Hepatocyte (in vitro differentiated cells): ENCODE measurements at regions not wholly inside any gene's neighbourhood (a gene's known extent, or its start where the extent isn't known, plus 50 kb on each side); places are given as distances from the start of the nearest gene placed in this dataset.
A peak's percentile ranks its signal among the peaks of the same experiment; 100 is the strongest.

ENCODE experiments used
- DNase-seq: peaks from one replicate; pipeline ENCODE4 v3.0.0-alpha.2; 2016; ENCODE audit warnings: low spot score
- H2AFZ ChIP-seq: fragments of 200-600 bp; sonication (generic); 2 replicates; pipeline ENCODE4 v1.6.0; 2016; ENCODE audit warnings: antibody characterized with exemption, mild to moderate bottlenecking
- H3K27ac ChIP-seq: fragments of 200-600 bp; sonication (generic); 2 replicates; pipeline ENCODE4 v1.5.1; 2016; ENCODE audit warnings: mild to moderate bottlenecking
- H3K27me3 ChIP-seq: fragments of 200-600 bp; sonication (generic); 2 replicates; pipeline ENCODE4 v1.6.1; 2016
- H3K36me3 ChIP-seq: fragments of 200-600 bp; sonication (generic); replicated peaks from 2 replicates; pipeline ENCODE4 v1.5.1; 2016; ENCODE audit warnings: low read depth; ENCODE audit not compliant: insufficient read depth
- H3K4me1 ChIP-seq: fragments of 200-600 bp; sonication (generic); 2 replicates; pipeline ENCODE4 v1.5.1; 2016; ENCODE audit warnings: mild to moderate bottlenecking, moderate library complexity; ENCODE audit not compliant: insufficient read depth
- H3K4me2 ChIP-seq: fragments of 200-600 bp; sonication (generic); 2 replicates; pipeline ENCODE4 v1.6.0; 2016
- H3K4me3 ChIP-seq: fragments of 200-600 bp; sonication (generic); 2 replicates; pipeline ENCODE4 v1.5.1; 2016; ENCODE audit warnings: mild to moderate bottlenecking
- H3K79me2 ChIP-seq: fragments of 200-600 bp; sonication (generic); 2 replicates; pipeline ENCODE4 v1.6.0; 2017; ENCODE audit warnings: mild to moderate bottlenecking
- H3K9me2 ChIP-seq: fragments of 200-600 bp; sonication (generic); replicated peaks from 2 replicates; pipeline ENCODE4 v1.6.0; 2017; ENCODE audit warnings: mild to moderate bottlenecking; ENCODE audit not compliant: insufficient read depth
- H3K9me3 ChIP-seq: fragments of 200-600 bp; sonication (generic); 2 replicates; pipeline ENCODE4 v1.5.1; 2016; ENCODE audit warnings: low read depth, mild to moderate bottlenecking
- H4K20me1 ChIP-seq: fragments of 200-600 bp; sonication (generic); 2 replicates; pipeline ENCODE4 v1.6.0; 2016; ENCODE audit warnings: mild to moderate bottlenecking; ENCODE audit not compliant: insufficient read depth, poor library complexity, severe bottlenecking
- EZH2 ChIP-seq: fragments of 200-600 bp; sonication (generic); IDR thresholded peaks from 2 replicates; pipeline ENCODE4 v1.6.1; 2016; ENCODE audit warnings: antibody characterized with exemption, mild to moderate bottlenecking, borderline replicate concordance
- EZH2phosphoT487 ChIP-seq: fragments of 200-600 bp; sonication (generic); IDR thresholded peaks from one replicate; pipeline ENCODE4 v1.6.1; 2018; ENCODE audit warnings: antibody characterized with exemption, mild to moderate bottlenecking, low read depth, moderate library complexity; ENCODE audit not compliant: unreplicated experiment, severe bottlenecking
- WGBS: methylation state at CpG from one replicate; pipeline ENCODE4 v1.1.6; 2016; ENCODE audit warnings: low lambda C conversion rate; ENCODE audit errors: missing lambda C conversion rate; 5-methylcytosine and 5-hydroxymethylcytosine counted together
- TF ChIP-seq, protein P1 (sequence below): fragments of 200-600 bp; sonication (generic); IDR thresholded peaks from 2 replicates; pipeline ENCODE4 v1.5.1; 2016; ENCODE audit warnings: antibody characterized with exemption, mild to moderate bottlenecking; ENCODE audit not compliant: poor library complexity

DNA sequence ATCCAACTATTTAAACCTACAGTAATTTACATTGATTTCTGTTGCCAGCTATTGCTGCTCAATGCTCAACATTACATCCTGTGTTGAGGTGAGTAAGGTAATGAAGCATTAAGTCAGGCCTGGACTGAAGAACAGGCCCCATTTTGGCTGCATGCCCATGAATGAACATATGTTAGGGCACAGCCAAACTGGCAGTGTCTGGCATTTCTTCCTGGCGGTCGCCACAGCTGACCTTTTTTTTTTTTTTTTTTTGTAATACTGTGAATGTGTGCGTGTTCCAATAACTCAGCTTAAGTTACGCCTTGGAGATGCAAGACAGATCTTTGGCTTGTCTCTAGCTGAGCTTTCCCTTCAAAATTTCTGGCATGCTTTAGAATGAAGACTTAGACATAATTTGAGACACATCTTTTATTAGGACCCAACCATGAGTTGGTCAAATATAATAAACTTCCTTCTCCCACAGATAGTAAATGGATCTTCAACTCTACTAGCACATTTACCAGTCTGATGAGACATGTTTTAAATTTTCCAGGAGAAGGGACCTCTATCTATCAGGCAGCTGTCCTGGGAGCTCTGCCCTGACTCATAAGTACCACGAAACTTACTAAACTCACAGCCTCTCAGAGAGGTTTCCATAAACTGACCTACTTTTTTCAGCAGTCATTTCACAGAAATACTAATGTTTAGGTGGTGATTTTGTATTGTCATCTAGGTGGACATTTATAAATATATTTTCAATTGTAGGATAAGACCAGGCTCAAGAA, 341.1 kb upstream of the RUNX1 start:
- H3K27me3 ChIP-seq, result no peaks in the 10 kb centered on the region
- peak overlapping the region; percentile 2 for H3K27ac ChIP-seq
- H3K9me2 ChIP-seq, result no peaks in the 10 kb centered on the region
- WGBS, result 87% methylated on average over 5 of the region's 5 CpGs
- H3K36me3 ChIP-seq, result no peaks in the 10 kb centered on the region
- no peak for TF ChIP-seq EZH2phosphoT487
- TF ChIP-seq EZH2, result no peak
- TF ChIP-seq, protein P1, sequence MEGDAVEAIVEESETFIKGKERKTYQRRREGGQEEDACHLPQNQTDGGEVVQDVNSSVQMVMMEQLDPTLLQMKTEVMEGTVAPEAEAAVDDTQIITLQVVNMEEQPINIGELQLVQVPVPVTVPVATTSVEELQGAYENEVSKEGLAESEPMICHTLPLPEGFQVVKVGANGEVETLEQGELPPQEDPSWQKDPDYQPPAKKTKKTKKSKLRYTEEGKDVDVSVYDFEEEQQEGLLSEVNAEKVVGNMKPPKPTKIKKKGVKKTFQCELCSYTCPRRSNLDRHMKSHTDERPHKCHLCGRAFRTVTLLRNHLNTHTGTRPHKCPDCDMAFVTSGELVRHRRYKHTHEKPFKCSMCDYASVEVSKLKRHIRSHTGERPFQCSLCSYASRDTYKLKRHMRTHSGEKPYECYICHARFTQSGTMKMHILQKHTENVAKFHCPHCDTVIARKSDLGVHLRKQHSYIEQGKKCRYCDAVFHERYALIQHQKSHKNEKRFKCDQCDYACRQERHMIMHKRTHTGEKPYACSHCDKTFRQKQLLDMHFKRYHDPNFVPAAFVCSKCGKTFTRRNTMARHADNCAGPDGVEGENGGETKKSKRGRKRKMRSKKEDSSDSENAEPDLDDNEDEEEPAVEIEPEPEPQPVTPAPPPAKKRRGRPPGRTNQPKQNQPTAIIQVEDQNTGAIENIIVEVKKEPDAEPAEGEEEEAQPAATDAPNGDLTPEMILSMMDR, result no peak
- peak; percentile 22 for DNase-seq
- H4K20me1 ChIP-seq, result no peaks in the 10 kb centered on the region
- H3K79me2 ChIP-seq, result no peaks in the 10 kb centered on the region
- H3K4me3 ChIP-seq, result no peak overlapping the region
- H3K4me2 ChIP-seq, result no peak overlapping the region
- H3K9me3 ChIP-seq, result no peaks in the 10 kb centered on the region
- H3K4me1 ChIP-seq, result no peaks in the 10 kb centered on the region
- no peak overlapping the region for H2AFZ ChIP-seq

DNA sequence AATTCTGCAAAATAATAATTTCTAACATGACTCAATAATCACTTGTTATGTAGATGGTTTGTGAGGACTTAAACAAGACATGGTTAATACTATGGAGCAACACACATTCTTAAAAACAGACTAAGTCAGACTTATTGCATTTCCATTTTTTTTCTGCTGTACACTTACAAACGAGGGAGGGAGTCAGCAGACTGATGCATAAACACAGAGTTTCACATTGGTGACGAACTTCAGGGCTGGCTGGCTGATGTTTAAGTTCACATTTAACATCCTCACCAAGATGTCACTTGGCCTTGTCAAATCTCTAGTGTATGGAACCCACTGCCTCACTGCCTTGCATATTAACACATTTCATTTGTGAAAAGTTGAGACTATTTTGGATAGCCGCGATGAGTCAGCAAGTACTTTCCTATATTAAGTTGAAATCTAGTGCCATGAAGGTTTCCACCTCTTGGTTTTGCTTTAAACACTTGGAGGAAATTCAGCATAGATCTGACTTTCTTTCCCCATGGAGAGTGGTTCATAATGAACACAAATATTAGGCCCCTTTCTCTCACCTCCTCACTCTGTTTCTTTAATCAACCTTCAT, 337.5 kb upstream of the RUNX1 start:
- H3K9me3 ChIP-seq, result no peaks in the 10 kb centered on the region
- H4K20me1 ChIP-seq, result no peaks in the 10 kb centered on the region
- no peaks in the 10 kb centered on the region for H3K27me3 ChIP-seq
- H3K79me2 ChIP-seq, result no peaks in the 10 kb centered on the region
- no peak overlapping the region for H3K4me3 ChIP-seq
- WGBS, result 91% methylated on average over 4 of the region's 4 CpGs
- no peak overlapping the region for H3K4me2 ChIP-seq
- H2AFZ ChIP-seq, result no peak overlapping the region
- TF ChIP-seq EZH2phosphoT487 (no peak), EZH2 (no peak)
- TF ChIP-seq, protein P1, result no peak
- H3K27ac ChIP-seq, result peak overlapping the region; percentile 5
- H3K36me3 ChIP-seq, result no peaks in the 10 kb centered on the region
- no peaks in the 10 kb centered on the region for H3K9me2 ChIP-seq
- DNase-seq, result no peak
- H3K4me1 ChIP-seq, result no peaks in the 10 kb centered on the region

DNA sequence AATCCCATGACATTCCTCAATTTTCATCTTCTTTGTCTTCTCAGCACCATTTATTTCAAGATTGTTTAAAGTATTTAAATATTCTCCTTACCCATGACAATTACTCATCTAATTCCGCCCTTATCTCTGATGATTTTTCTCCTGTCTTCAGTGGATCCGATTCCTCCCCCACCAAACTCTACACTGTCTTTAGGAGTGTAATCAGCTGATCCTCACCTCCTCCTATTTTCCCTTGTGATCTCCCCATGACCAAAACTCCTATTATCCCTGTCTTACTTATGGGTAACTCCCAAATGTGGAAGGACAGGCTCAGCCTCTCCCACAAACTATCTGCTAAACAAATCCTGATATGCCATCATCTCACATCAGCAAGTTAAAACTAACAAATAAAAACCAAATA, 335.3 kb upstream of the RUNX1 start:
- Histone ChIP-seq H3K27ac (no peak overlapping the region), H2AFZ (no peak overlapping the region), H3K4me3 (no peak overlapping the region), H4K20me1 (no peaks in the 10 kb centered on the region), H3K9me2 (no peaks in the 10 kb centered on the region), H3K4me2 (no peak overlapping the region), H3K79me2 (no peaks in the 10 kb centered on the region), H3K4me1 (no peaks in the 10 kb centered on the region), H3K9me3 (no peaks in the 10 kb centered on the region), H3K27me3 (no peaks in the 10 kb centered on the region), H3K36me3 (no peaks in the 10 kb centered on the region)
- TF ChIP-seq, protein P1, result no peak
- TF ChIP-seq EZH2phosphoT487, result no peak
- no peak for TF ChIP-seq EZH2
- DNase-seq, result no peak
- WGBS, result 83% methylated on average over 2 of the region's 2 CpGs
